ENCODE measurements at regions not wholly inside any gene's neighbourhood (a gene's known extent, or its start where the extent isn't known, plus 50 kb on each side); places are given as distances from the start of the nearest gene placed in this dataset.
"Not testable (repeated sequence)": the region's sequence is repeated elsewhere in the genome, so short reads cannot be mapped to it uniquely, and the experiment has no call there.

DNA sequence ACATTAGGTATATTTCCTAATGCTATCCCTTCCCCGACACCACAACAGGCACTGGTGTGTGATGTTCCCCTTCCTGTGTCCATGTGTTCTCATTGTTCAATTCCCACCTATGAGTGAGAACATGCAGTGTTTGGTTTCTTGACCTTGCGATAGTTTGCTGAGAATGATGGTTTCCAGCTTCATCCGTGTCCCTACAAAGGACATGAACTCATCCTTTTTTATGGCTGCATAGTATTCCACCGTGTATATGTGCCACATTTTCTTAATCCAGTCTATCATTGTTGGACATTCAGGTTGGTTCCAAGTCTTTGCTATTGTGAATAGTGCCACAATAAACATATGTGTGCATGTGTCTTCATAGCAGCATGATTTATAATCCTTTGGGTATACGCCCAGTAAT, 228.5 kb upstream of the RARB start:
- not testable (repeated sequence) for H3K9me2 ChIP-seq (replicated peaks; ENCODE audit: insufficient read depth, low read length); H3K79me2 ChIP-seq (ENCODE audit: low read length); H3K9me3 ChIP-seq (ENCODE audit: low read length); H3K4me3 ChIP-seq (ENCODE audit: low read length); H3K9ac ChIP-seq (ENCODE audit: low read length); H3K27ac ChIP-seq (ENCODE audit: low read length); DNase-seq; H3K36me3 ChIP-seq (ENCODE audit: insufficient read depth, low read length); H4K20me1 ChIP-seq (ENCODE audit: insufficient read depth, low read depth, low read length); H3K4me1 ChIP-seq (ENCODE audit: low read length); H3K4me2 ChIP-seq (ENCODE audit: low read depth, low read length, poor library complexity, severe bottlenecking); H2AFZ ChIP-seq (ENCODE audit: low read length); H3K27me3 ChIP-seq (ENCODE audit: low read length)

DNA sequence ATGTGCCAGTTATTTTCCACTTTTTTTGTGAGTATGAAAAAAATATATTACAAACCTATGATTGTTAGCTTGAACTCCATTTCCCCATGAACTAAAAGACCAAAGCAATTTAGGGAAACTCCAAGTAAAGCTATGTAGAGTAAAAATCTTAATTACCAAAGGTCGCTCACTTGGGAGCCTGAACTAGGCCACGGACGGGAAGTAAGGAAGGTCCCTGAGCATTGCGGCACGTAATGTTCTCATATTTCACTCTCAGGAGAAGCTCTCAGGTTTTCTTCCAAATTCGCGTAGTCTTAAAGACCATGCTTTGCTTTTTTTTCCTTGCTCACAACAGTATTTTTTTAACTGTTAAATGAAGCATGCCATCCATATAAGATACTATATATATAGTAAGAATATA, 215.3 kb upstream of the RARB start:
- H3K4me1 ChIP-seq (ENCODE audit: low read length): no peaks in the 10 kb centered on the region
- H3K9ac ChIP-seq (ENCODE audit: low read length): no peak overlapping the region
- no peaks in the 10 kb centered on the region for H3K9me2 ChIP-seq (replicated peaks; ENCODE audit: insufficient read depth, low read length)
- DNase-seq: no peak
- no peak overlapping the region for H3K4me2 ChIP-seq (ENCODE audit: low read depth, low read length, poor library complexity, severe bottlenecking)
- H3K27ac ChIP-seq (ENCODE audit: low read length): no peak overlapping the region
- H3K4me3 ChIP-seq (ENCODE audit: low read length): no peak overlapping the region
- H3K36me3 ChIP-seq (ENCODE audit: insufficient read depth, low read length): no peaks in the 10 kb centered on the region
- H3K27me3 ChIP-seq (ENCODE audit: low read length): no peaks in the 10 kb centered on the region
- H4K20me1 ChIP-seq (ENCODE audit: insufficient read depth, low read depth, low read length): no peaks in the 10 kb centered on the region
- H2AFZ ChIP-seq (ENCODE audit: low read length): no peak overlapping the region
- no peaks in the 10 kb centered on the region for H3K79me2 ChIP-seq (ENCODE audit: low read length)
- no peaks in the 10 kb centered on the region for H3K9me3 ChIP-seq (ENCODE audit: low read length)

DNA sequence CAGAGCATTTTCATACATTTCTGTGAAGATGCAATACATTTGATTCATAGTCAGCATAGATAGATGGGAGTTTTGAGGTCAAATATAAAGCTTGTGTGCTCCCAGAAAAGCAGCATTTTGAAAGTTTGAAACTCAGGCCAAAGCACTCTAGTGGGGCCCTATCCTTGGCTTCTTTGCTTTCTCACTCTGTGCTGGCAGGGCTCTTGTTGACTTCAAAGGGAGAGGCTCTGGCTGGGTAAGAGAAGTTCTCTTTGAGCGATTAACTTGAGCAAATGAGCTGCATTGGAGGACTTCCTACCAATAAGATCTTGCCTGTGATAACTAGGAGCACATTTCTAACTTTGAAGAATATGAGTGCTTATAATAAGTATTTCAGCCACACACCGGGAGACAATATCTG, 214.0 kb upstream of the RARB start:
- Histone ChIP-seq H3K36me3 (ENCODE audit: insufficient read depth, low read length) (no peaks in the 10 kb centered on the region), H3K4me2 (ENCODE audit: low read depth, low read length, poor library complexity, severe bottlenecking) (no peak overlapping the region), H3K27me3 (ENCODE audit: low read length) (no peaks in the 10 kb centered on the region), H3K27ac (ENCODE audit: low read length) (no peak overlapping the region), H3K9me3 (ENCODE audit: low read length) (no peaks in the 10 kb centered on the region), H4K20me1 (ENCODE audit: insufficient read depth, low read depth, low read length) (no peaks in the 10 kb centered on the region), H2AFZ (ENCODE audit: low read length) (no peak overlapping the region), H3K4me3 (ENCODE audit: low read length) (no peak overlapping the region), H3K9ac (ENCODE audit: low read length) (no peak overlapping the region), H3K9me2 (replicated peaks; ENCODE audit: insufficient read depth, low read length) (no peaks in the 10 kb centered on the region), H3K79me2 (ENCODE audit: low read length) (no peaks in the 10 kb centered on the region), H3K4me1 (ENCODE audit: low read length) (no peaks in the 10 kb centered on the region)
- DNase-seq: no peak

DNA sequence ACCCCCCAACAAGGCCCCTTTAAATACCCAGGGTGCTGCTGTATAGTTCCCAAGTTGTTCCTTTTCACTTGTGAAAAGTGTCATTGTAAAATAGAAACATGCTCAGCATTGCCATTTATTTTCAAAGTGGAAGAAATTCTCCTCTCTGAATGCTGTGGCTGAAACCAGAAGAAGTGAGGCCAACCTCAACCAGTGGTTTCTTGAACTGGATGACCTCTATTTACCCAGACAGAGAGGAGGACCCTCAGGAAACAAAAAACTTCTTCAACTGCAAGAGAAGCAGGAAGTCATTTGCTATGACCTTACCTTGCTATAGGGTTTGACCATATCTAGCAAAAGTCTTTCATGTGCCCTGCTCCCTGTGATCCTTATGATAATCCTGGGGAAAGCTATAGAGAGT, 209.7 kb upstream of the RARB start:
- H3K4me1 ChIP-seq (ENCODE audit: low read length): no peaks in the 10 kb centered on the region
- no peak for DNase-seq
- H3K79me2 ChIP-seq (ENCODE audit: low read length): no peaks in the 10 kb centered on the region
- H4K20me1 ChIP-seq (ENCODE audit: insufficient read depth, low read depth, low read length): no peaks in the 10 kb centered on the region
- no peak overlapping the region for H3K9ac ChIP-seq (ENCODE audit: low read length)
- H3K27me3 ChIP-seq (ENCODE audit: low read length): no peaks in the 10 kb centered on the region
- H3K9me3 ChIP-seq (ENCODE audit: low read length): no peaks in the 10 kb centered on the region
- no peak overlapping the region for H3K4me3 ChIP-seq (ENCODE audit: low read length)
- no peaks in the 10 kb centered on the region for H3K36me3 ChIP-seq (ENCODE audit: insufficient read depth, low read length)
- H2AFZ ChIP-seq (ENCODE audit: low read length): no peak overlapping the region
- H3K9me2 ChIP-seq (replicated peaks; ENCODE audit: insufficient read depth, low read length): no peaks in the 10 kb centered on the region
- no peak overlapping the region for H3K27ac ChIP-seq (ENCODE audit: low read length)
- no peak overlapping the region for H3K4me2 ChIP-seq (ENCODE audit: low read depth, low read length, poor library complexity, severe bottlenecking)

DNA sequence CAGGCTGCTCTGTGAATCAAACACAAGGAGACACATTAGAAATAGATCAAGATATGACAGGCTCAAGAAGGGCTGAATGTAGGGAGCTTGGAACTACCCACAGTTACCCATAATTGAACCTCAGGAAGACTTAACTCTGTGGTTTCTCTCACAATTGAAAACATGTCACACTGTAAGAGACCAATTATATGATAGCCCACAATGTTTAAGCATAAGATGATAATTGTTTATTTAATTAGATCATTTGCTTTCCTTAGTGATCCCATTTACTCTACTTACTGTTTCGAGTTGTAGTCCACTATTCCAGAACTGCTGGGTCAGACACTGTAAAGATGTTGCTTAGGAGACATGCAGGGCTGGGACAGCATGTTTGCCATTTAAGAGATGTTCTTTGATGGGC, 201.3 kb upstream of the RARB start:
- Histone ChIP-seq H3K27me3 (ENCODE audit: low read length) (no peaks in the 10 kb centered on the region), H3K4me2 (ENCODE audit: low read depth, low read length, poor library complexity, severe bottlenecking) (no peak overlapping the region), H3K4me3 (ENCODE audit: low read length) (no peak overlapping the region), H2AFZ (ENCODE audit: low read length) (no peak overlapping the region), H4K20me1 (ENCODE audit: insufficient read depth, low read depth, low read length) (no peaks in the 10 kb centered on the region), H3K9me3 (ENCODE audit: low read length) (no peaks in the 10 kb centered on the region), H3K27ac (ENCODE audit: low read length) (no peak overlapping the region), H3K9ac (ENCODE audit: low read length) (no peak overlapping the region), H3K9me2 (replicated peaks; ENCODE audit: insufficient read depth, low read length) (0 out of 2 replicates have a peak, but pooled peaks cover 5% of the 10 kb centered on the region), H3K4me1 (ENCODE audit: low read length) (no peaks in the 10 kb centered on the region), H3K36me3 (ENCODE audit: insufficient read depth, low read length) (no peaks in the 10 kb centered on the region), H3K79me2 (ENCODE audit: low read length) (no peaks in the 10 kb centered on the region)
- DNase-seq: no peak

- Histone ChIP-seq H3K36me3 (ENCODE audit: insufficient read depth, low read length) (no peaks in the 10 kb centered on the region), H3K9me3 (ENCODE audit: low read length) (no peaks in the 10 kb centered on the region), H4K20me1 (ENCODE audit: insufficient read depth, low read depth, low read length) (no peaks in the 10 kb centered on the region), H3K27me3 (ENCODE audit: low read length) (no peaks in the 10 kb centered on the region), H3K9ac (ENCODE audit: low read length) (no peak overlapping the region), H3K4me3 (ENCODE audit: low read length) (no peak overlapping the region), H3K27ac (ENCODE audit: low read length) (no peak overlapping the region), H3K4me1 (ENCODE audit: low read length) (no peaks in the 10 kb centered on the region), H3K9me2 (replicated peaks; ENCODE audit: insufficient read depth, low read length) (0 out of 2 replicates have a peak, but pooled peaks cover 5% of the 10 kb centered on the region), H3K4me2 (ENCODE audit: low read depth, low read length, poor library complexity, severe bottlenecking) (no peak overlapping the region), H3K79me2 (ENCODE audit: low read length) (no peaks in the 10 kb centered on the region), H2AFZ (ENCODE audit: low read length) (no peak overlapping the region)
- no peak for DNase-seq
Observed at GRCh38 chr3:25229586-25229985, 198.5 kb upstream of the RARB start.

- Histone ChIP-seq H3K4me1 (ENCODE audit: low read length) (no peaks in the 10 kb centered on the region), H3K9ac (ENCODE audit: low read length) (no peak overlapping the region), H3K9me2 (replicated peaks; ENCODE audit: insufficient read depth, low read length) (no peaks in the 10 kb centered on the region), H2AFZ (ENCODE audit: low read length) (no peak overlapping the region), H3K27ac (ENCODE audit: low read length) (no peak overlapping the region), H4K20me1 (ENCODE audit: insufficient read depth, low read depth, low read length) (no peaks in the 10 kb centered on the region), H3K4me2 (ENCODE audit: low read depth, low read length, poor library complexity, severe bottlenecking) (no peak overlapping the region), H3K9me3 (ENCODE audit: low read length) (no peaks in the 10 kb centered on the region), H3K4me3 (ENCODE audit: low read length) (no peak overlapping the region), H3K36me3 (ENCODE audit: insufficient read depth, low read length) (no peaks in the 10 kb centered on the region), H3K27me3 (ENCODE audit: low read length) (no peaks in the 10 kb centered on the region), H3K79me2 (ENCODE audit: low read length) (no peaks in the 10 kb centered on the region)
- DNase-seq: no peak
Observed at GRCh38 chr3:25235031-25235430, 193.0 kb upstream of the RARB start.

DNA sequence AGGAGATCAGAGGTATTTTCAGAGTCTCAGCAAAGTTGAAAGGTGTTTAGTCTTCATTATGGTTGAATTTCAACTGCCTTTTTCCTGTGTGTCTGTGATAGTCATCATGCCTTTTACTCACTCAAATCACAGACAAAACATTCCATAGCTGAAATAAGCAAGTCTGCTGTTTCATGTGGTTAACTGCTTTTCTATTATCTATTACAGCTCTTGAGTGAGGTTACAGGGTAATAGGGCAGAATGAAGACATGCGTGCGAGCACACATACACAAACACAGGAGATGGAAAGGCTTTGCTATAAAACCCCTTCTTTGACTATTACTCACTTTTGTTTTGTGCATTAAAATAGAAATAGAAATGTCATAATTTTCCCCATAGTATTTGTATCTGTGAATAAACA, 192.6 kb upstream of the RARB start:
- Histone ChIP-seq H3K4me2 (ENCODE audit: low read depth, low read length, poor library complexity, severe bottlenecking) (no peak overlapping the region), H3K4me1 (ENCODE audit: low read length) (no peaks in the 10 kb centered on the region), H3K9ac (ENCODE audit: low read length) (no peak overlapping the region), H3K9me3 (ENCODE audit: low read length) (no peaks in the 10 kb centered on the region), H3K9me2 (replicated peaks; ENCODE audit: insufficient read depth, low read length) (no peaks in the 10 kb centered on the region), H4K20me1 (ENCODE audit: insufficient read depth, low read depth, low read length) (no peaks in the 10 kb centered on the region), H3K27ac (ENCODE audit: low read length) (no peak overlapping the region), H3K4me3 (ENCODE audit: low read length) (no peak overlapping the region), H3K27me3 (ENCODE audit: low read length) (no peaks in the 10 kb centered on the region), H3K79me2 (ENCODE audit: low read length) (no peaks in the 10 kb centered on the region), H3K36me3 (ENCODE audit: insufficient read depth, low read length) (no peaks in the 10 kb centered on the region), H2AFZ (ENCODE audit: low read length) (no peak overlapping the region)
- DNase-seq: no peak

DNA sequence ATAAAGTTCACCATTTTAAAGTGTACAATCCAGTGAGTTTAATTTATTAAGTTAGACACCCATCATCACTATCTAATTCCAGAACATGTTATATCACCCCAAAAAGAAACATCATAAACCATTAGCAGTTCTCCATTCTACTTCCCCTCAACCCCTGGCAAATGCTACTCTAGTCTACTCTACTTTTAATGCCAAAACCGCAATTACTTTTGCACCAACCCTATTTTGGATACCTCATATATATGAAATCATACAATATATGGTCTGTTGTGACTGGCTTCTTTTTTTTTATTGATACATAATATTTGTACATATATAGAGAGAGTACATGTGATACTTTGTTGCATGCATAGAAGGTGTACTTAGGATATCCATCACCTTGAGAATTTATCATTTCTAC, 190.5 kb upstream of the RARB start:
- H3K9me3 ChIP-seq (ENCODE audit: low read length): no peaks in the 10 kb centered on the region
- no peak overlapping the region for H3K4me2 ChIP-seq (ENCODE audit: low read depth, low read length, poor library complexity, severe bottlenecking)
- no peaks in the 10 kb centered on the region for H3K9me2 ChIP-seq (replicated peaks; ENCODE audit: insufficient read depth, low read length)
- no peak overlapping the region for H3K9ac ChIP-seq (ENCODE audit: low read length)
- H3K27ac ChIP-seq (ENCODE audit: low read length): no peak overlapping the region
- H3K79me2 ChIP-seq (ENCODE audit: low read length): no peaks in the 10 kb centered on the region
- DNase-seq: no peak
- H3K27me3 ChIP-seq (ENCODE audit: low read length): no peaks in the 10 kb centered on the region
- H3K4me1 ChIP-seq (ENCODE audit: low read length): no peaks in the 10 kb centered on the region
- no peaks in the 10 kb centered on the region for H4K20me1 ChIP-seq (ENCODE audit: insufficient read depth, low read depth, low read length)
- H3K36me3 ChIP-seq (ENCODE audit: insufficient read depth, low read length): no peaks in the 10 kb centered on the region
- H2AFZ ChIP-seq (ENCODE audit: low read length): no peak overlapping the region
- H3K4me3 ChIP-seq (ENCODE audit: low read length): no peak overlapping the region
